ENCODE measurements at regions not wholly inside any gene's neighbourhood (a gene's known extent, or its start where the extent isn't known, plus 50 kb on each side); places are given as distances from the start of the nearest gene placed in this dataset.

GRCh38 chr2:13877571-13877970 lies 754.9 kb upstream of the LRATD1 start:
- no peaks in the 10 kb centered on the region for H3K27me3 ChIP-seq (ENCODE audit: control insufficient read depth in 1 of 2, insufficient read depth in 2 of 2, low read length in 2 of 2)
- no peak overlapping the region for H3K9ac ChIP-seq (ENCODE audit: low read length in 2 of 2)
- no peaks in the 10 kb centered on the region for H3K4me1 ChIP-seq (ENCODE audit: control insufficient read depth, insufficient read depth, low read length)
- no peaks in the 10 kb centered on the region for H3K36me3 ChIP-seq (ENCODE audit: control insufficient read depth in 2 of 2, insufficient read depth in 2 of 2, low read length in 2 of 2)
- no peak overlapping the region for H3K4me3 ChIP-seq (ENCODE audit: low read length in 2 of 2)
- H3K27ac ChIP-seq (ENCODE audit: low read length), result no peak overlapping the region
- no peaks in the 10 kb centered on the region for H3K9me3 ChIP-seq (ENCODE audit: control insufficient read depth in 2 of 2, low read length in 2 of 2)

GRCh38 chr2:13884291-13884976 lies 748.1 kb upstream of the LRATD1 start:
- peaks cover 0 to 5% of the 10 kb centered on the region in 2 donors for H3K9me3 ChIP-seq (ENCODE audit: control insufficient read depth in 2 of 2, low read length in 2 of 2)
- H3K9ac ChIP-seq (ENCODE audit: low read length in 2 of 2), result no peak overlapping the region
- H3K27ac ChIP-seq (ENCODE audit: low read length), result no peak overlapping the region
- no peaks in the 10 kb centered on the region for H3K4me1 ChIP-seq (ENCODE audit: control insufficient read depth, insufficient read depth, low read length)
- H3K36me3 ChIP-seq (ENCODE audit: control insufficient read depth in 2 of 2, insufficient read depth in 2 of 2, low read length in 2 of 2), result no peaks in the 10 kb centered on the region
- H3K4me3 ChIP-seq (ENCODE audit: low read length in 2 of 2), result no peak overlapping the region
- H3K27me3 ChIP-seq (ENCODE audit: control insufficient read depth in 1 of 2, insufficient read depth in 2 of 2, low read length in 2 of 2), result no peaks in the 10 kb centered on the region

- Histone ChIP-seq H3K4me3 (ENCODE audit: low read length in 2 of 2) (no peak overlapping the region), H3K36me3 (ENCODE audit: control insufficient read depth in 2 of 2, insufficient read depth in 2 of 2, low read length in 2 of 2) (no peaks in the 10 kb centered on the region), H3K27ac (ENCODE audit: low read length) (no peak overlapping the region), H3K4me1 (ENCODE audit: control insufficient read depth, insufficient read depth, low read length) (no peaks in the 10 kb centered on the region), H3K9me3 (ENCODE audit: control insufficient read depth in 2 of 2, low read length in 2 of 2) (no peaks in the 10 kb centered on the region), H3K27me3 (ENCODE audit: control insufficient read depth in 1 of 2, insufficient read depth in 2 of 2, low read length in 2 of 2) (no peaks in the 10 kb centered on the region), H3K9ac (ENCODE audit: low read length in 2 of 2) (no peak overlapping the region)
Measured at GRCh38 chr2:13901526-13901925, 731.0 kb upstream of the LRATD1 start.

- H3K9ac ChIP-seq (ENCODE audit: low read length in 2 of 2), result no peak overlapping the region
- no peaks in the 10 kb centered on the region for H3K9me3 ChIP-seq (ENCODE audit: control insufficient read depth in 2 of 2, low read length in 2 of 2)
- H3K27ac ChIP-seq (ENCODE audit: low read length), result no peak overlapping the region
- H3K4me3 ChIP-seq (ENCODE audit: low read length in 2 of 2), result no peak overlapping the region
- no peaks in the 10 kb centered on the region for H3K36me3 ChIP-seq (ENCODE audit: control insufficient read depth in 2 of 2, insufficient read depth in 2 of 2, low read length in 2 of 2)
- no peaks in the 10 kb centered on the region for H3K27me3 ChIP-seq (ENCODE audit: control insufficient read depth in 1 of 2, insufficient read depth in 2 of 2, low read length in 2 of 2)
- no peaks in the 10 kb centered on the region for H3K4me1 ChIP-seq (ENCODE audit: control insufficient read depth, insufficient read depth, low read length)
Measured at GRCh38 chr2:13905831-13906230, 726.7 kb upstream of the LRATD1 start.

GRCh38 chr2:13916066-13916465 lies 716.5 kb upstream of the LRATD1 start:
- no peaks in the 10 kb centered on the region for H3K4me1 ChIP-seq (ENCODE audit: control insufficient read depth, insufficient read depth, low read length)
- no peak overlapping the region for H3K4me3 ChIP-seq (ENCODE audit: low read length in 2 of 2)
- H3K27ac ChIP-seq (ENCODE audit: low read length), result no peak overlapping the region
- H3K9me3 ChIP-seq (ENCODE audit: control insufficient read depth in 2 of 2, low read length in 2 of 2), result no peaks in the 10 kb centered on the region
- no peaks in the 10 kb centered on the region for H3K27me3 ChIP-seq (ENCODE audit: control insufficient read depth in 1 of 2, insufficient read depth in 2 of 2, low read length in 2 of 2)
- H3K36me3 ChIP-seq (ENCODE audit: control insufficient read depth in 2 of 2, insufficient read depth in 2 of 2, low read length in 2 of 2), result no peaks in the 10 kb centered on the region
- H3K9ac ChIP-seq (ENCODE audit: low read length in 2 of 2), result no peak overlapping the region

- no peak overlapping the region for H3K4me3 ChIP-seq (ENCODE audit: low read length in 2 of 2)
- no peaks in the 10 kb centered on the region for H3K27me3 ChIP-seq (ENCODE audit: control insufficient read depth in 1 of 2, insufficient read depth in 2 of 2, low read length in 2 of 2)
- no peak overlapping the region for H3K9ac ChIP-seq (ENCODE audit: low read length in 2 of 2)
- no peaks in the 10 kb centered on the region for H3K9me3 ChIP-seq (ENCODE audit: control insufficient read depth in 2 of 2, low read length in 2 of 2)
- H3K4me1 ChIP-seq (ENCODE audit: control insufficient read depth, insufficient read depth, low read length), result no peaks in the 10 kb centered on the region
- no peak overlapping the region for H3K27ac ChIP-seq (ENCODE audit: low read length)
- H3K36me3 ChIP-seq (ENCODE audit: control insufficient read depth in 2 of 2, insufficient read depth in 2 of 2, low read length in 2 of 2), result no peaks in the 10 kb centered on the region
Measured at GRCh38 chr2:13917958-13918357, 714.6 kb upstream of the LRATD1 start.

GRCh38 chr2:13919981-13920382 lies 712.5 kb upstream of the LRATD1 start:
- no peak overlapping the region for H3K9ac ChIP-seq (ENCODE audit: low read length in 2 of 2)
- no peaks in the 10 kb centered on the region for H3K27me3 ChIP-seq (ENCODE audit: control insufficient read depth in 1 of 2, insufficient read depth in 2 of 2, low read length in 2 of 2)
- no peak overlapping the region for H3K4me3 ChIP-seq (ENCODE audit: low read length in 2 of 2)
- no peaks in the 10 kb centered on the region for H3K9me3 ChIP-seq (ENCODE audit: control insufficient read depth in 2 of 2, low read length in 2 of 2)
- no peaks in the 10 kb centered on the region for H3K4me1 ChIP-seq (ENCODE audit: control insufficient read depth, insufficient read depth, low read length)
- H3K36me3 ChIP-seq (ENCODE audit: control insufficient read depth in 2 of 2, insufficient read depth in 2 of 2, low read length in 2 of 2), result no peaks in the 10 kb centered on the region
- H3K27ac ChIP-seq (ENCODE audit: low read length), result no peak overlapping the region

- no peaks in the 10 kb centered on the region for H3K36me3 ChIP-seq (ENCODE audit: control insufficient read depth in 2 of 2, insufficient read depth in 2 of 2, low read length in 2 of 2)
- H3K4me3 ChIP-seq (ENCODE audit: low read length in 2 of 2), result no peak overlapping the region
- H3K27ac ChIP-seq (ENCODE audit: low read length), result no peak overlapping the region
- H3K27me3 ChIP-seq (ENCODE audit: control insufficient read depth in 1 of 2, insufficient read depth in 2 of 2, low read length in 2 of 2), result no peaks in the 10 kb centered on the region
- H3K4me1 ChIP-seq (ENCODE audit: control insufficient read depth, insufficient read depth, low read length), result no peaks in the 10 kb centered on the region
- no peaks in the 10 kb centered on the region for H3K9me3 ChIP-seq (ENCODE audit: control insufficient read depth in 2 of 2, low read length in 2 of 2)
- no peak overlapping the region for H3K9ac ChIP-seq (ENCODE audit: low read length in 2 of 2)
Measured at GRCh38 chr2:13921245-13921644, 711.3 kb upstream of the LRATD1 start.

- H3K36me3 ChIP-seq (ENCODE audit: control insufficient read depth in 2 of 2, insufficient read depth in 2 of 2, low read length in 2 of 2), result no peaks in the 10 kb centered on the region
- no peaks in the 10 kb centered on the region for H3K27me3 ChIP-seq (ENCODE audit: control insufficient read depth in 1 of 2, insufficient read depth in 2 of 2, low read length in 2 of 2)
- H3K4me1 ChIP-seq (ENCODE audit: control insufficient read depth, insufficient read depth, low read length), result no peaks in the 10 kb centered on the region
- H3K4me3 ChIP-seq (ENCODE audit: low read length in 2 of 2), result no peak overlapping the region
- no peaks in the 10 kb centered on the region for H3K9me3 ChIP-seq (ENCODE audit: control insufficient read depth in 2 of 2, low read length in 2 of 2)
- no peak overlapping the region for H3K9ac ChIP-seq (ENCODE audit: low read length in 2 of 2)
- H3K27ac ChIP-seq (ENCODE audit: low read length), result no peak overlapping the region
Measured at GRCh38 chr2:13923823-13924222, 708.7 kb upstream of the LRATD1 start.

- Histone ChIP-seq H3K9me3 (ENCODE audit: control insufficient read depth in 2 of 2, low read length in 2 of 2) (no peaks in the 10 kb centered on the region), H3K27me3 (ENCODE audit: control insufficient read depth in 1 of 2, insufficient read depth in 2 of 2, low read length in 2 of 2) (no peaks in the 10 kb centered on the region), H3K9ac (ENCODE audit: low read length in 2 of 2) (no peak overlapping the region), H3K36me3 (ENCODE audit: control insufficient read depth in 2 of 2, insufficient read depth in 2 of 2, low read length in 2 of 2) (no peaks in the 10 kb centered on the region), H3K4me1 (ENCODE audit: control insufficient read depth, insufficient read depth, low read length) (no peaks in the 10 kb centered on the region), H3K4me3 (ENCODE audit: low read length in 2 of 2) (no peak overlapping the region), H3K27ac (ENCODE audit: low read length) (no peak overlapping the region)
Measured at GRCh38 chr2:13942111-13942510, 690.4 kb upstream of the LRATD1 start.

- no peaks in the 10 kb centered on the region for H3K27me3 ChIP-seq (ENCODE audit: control insufficient read depth in 1 of 2, insufficient read depth in 2 of 2, low read length in 2 of 2)
- no peaks in the 10 kb centered on the region for H3K9me3 ChIP-seq (ENCODE audit: control insufficient read depth in 2 of 2, low read length in 2 of 2)
- H3K27ac ChIP-seq (ENCODE audit: low read length), result no peak overlapping the region
- H3K4me1 ChIP-seq (ENCODE audit: control insufficient read depth, insufficient read depth, low read length), result no peaks in the 10 kb centered on the region
- no peak overlapping the region for H3K9ac ChIP-seq (ENCODE audit: low read length in 2 of 2)
- no peaks in the 10 kb centered on the region for H3K36me3 ChIP-seq (ENCODE audit: control insufficient read depth in 2 of 2, insufficient read depth in 2 of 2, low read length in 2 of 2)
- H3K4me3 ChIP-seq (ENCODE audit: low read length in 2 of 2), result no peak overlapping the region
Measured at GRCh38 chr2:13950761-13951160, 681.8 kb upstream of the LRATD1 start.

Measured in stomach smooth muscle (tissue), 2 donors.